ENCODE measurements at regions not wholly inside any gene's neighbourhood (a gene's known extent, or its start where the extent isn't known, plus 50 kb on each side); places are given as distances from the start of the nearest gene placed in this dataset.

- TF ChIP-seq FOXP2 (optimal IDR thresholded peaks at IDR 0.05; ENCODE audit: control extremely low read depth, extremely low read length, insufficient read depth) (no peak), POLR2AphosphoS5 (IDR thresholded peaks at IDR 0.05; ENCODE audit: borderline replicate concordance, low read depth, low read length) (no peak), EZH2 (IDR thresholded peaks at IDR 0.05) (no peak)
- Histone ChIP-seq H3K9ac (ENCODE audit: insufficient read length) (no peak overlapping the region), H3K27ac (no peak overlapping the region), H3K9me3 (ENCODE audit: low read depth, low read length) (no peaks in the 10 kb centered on the region), H3K36me3 (ENCODE audit: insufficient read depth, low read length) (no peaks in the 10 kb centered on the region), H3K4me3 (no peak overlapping the region)
- no peak for DNase-seq (ENCODE audit: low read depth, low spot score)
These were observed 505.7 kb upstream of the KLHL29 start for GRCh38 chr2:22879009-22879863.

DNA sequence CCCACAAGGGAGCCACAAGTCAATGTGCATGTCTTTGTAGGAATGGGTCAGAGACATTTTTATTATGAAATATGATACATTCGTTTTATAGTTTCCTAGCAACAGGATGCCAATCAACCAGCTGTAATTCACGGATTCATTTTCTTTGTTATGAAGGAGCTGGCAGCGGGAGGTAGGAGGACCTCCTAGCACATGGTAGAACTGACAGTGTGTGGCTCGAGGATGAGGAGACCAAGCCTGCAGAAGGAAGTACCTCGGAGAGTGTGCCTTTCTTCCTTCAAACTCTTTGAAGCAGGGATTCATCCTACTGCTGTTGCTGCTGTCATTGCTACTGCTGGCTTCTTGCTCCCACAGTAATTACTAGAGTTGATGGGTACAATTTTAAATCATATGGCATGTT is 504.8 kb upstream of the KLHL29 start:
- no peak for DNase-seq (ENCODE audit: low read depth, low spot score)
- Histone ChIP-seq H3K27ac (no peak overlapping the region), H3K4me3 (no peak overlapping the region), H3K9me3 (ENCODE audit: low read depth, low read length) (no peaks in the 10 kb centered on the region), H3K36me3 (ENCODE audit: insufficient read depth, low read length) (no peaks in the 10 kb centered on the region), H3K9ac (ENCODE audit: insufficient read length) (no peak overlapping the region)
- TF ChIP-seq POLR2AphosphoS5 (IDR thresholded peaks at IDR 0.05; ENCODE audit: borderline replicate concordance, low read depth, low read length) (no peak), FOXP2 (optimal IDR thresholded peaks at IDR 0.05; ENCODE audit: control extremely low read depth, extremely low read length, insufficient read depth) (no peak), EZH2 (IDR thresholded peaks at IDR 0.05) (no peak)

GRCh38 chr2:22882011-22882410 is 503.0 kb upstream of the KLHL29 start:
- no peak for DNase-seq (ENCODE audit: low read depth, low spot score)
- TF ChIP-seq POLR2AphosphoS5 (IDR thresholded peaks at IDR 0.05; ENCODE audit: borderline replicate concordance, low read depth, low read length) (no peak), FOXP2 (optimal IDR thresholded peaks at IDR 0.05; ENCODE audit: control extremely low read depth, extremely low read length, insufficient read depth) (no peak), EZH2 (IDR thresholded peaks at IDR 0.05) (no peak)
- H3K36me3 ChIP-seq (ENCODE audit: insufficient read depth, low read length) = no peaks in the 10 kb centered on the region
- H3K9ac ChIP-seq (ENCODE audit: insufficient read length) = no peak overlapping the region
- H3K4me3 ChIP-seq = no peak overlapping the region
- H3K27ac ChIP-seq = no peak overlapping the region
- H3K9me3 ChIP-seq (ENCODE audit: low read depth, low read length) = no peaks in the 10 kb centered on the region

- no peaks in the 10 kb centered on the region for H3K36me3 ChIP-seq (ENCODE audit: insufficient read depth, low read length)
- H3K9ac ChIP-seq (ENCODE audit: insufficient read length) = no peak overlapping the region
- no peaks in the 10 kb centered on the region for H3K9me3 ChIP-seq (ENCODE audit: low read depth, low read length)
- no peak for TF ChIP-seq POLR2AphosphoS5 (IDR thresholded peaks at IDR 0.05; ENCODE audit: borderline replicate concordance, low read depth, low read length)
- no peak for TF ChIP-seq EZH2 (IDR thresholded peaks at IDR 0.05)
- no peak for TF ChIP-seq FOXP2 (optimal IDR thresholded peaks at IDR 0.05; ENCODE audit: control extremely low read depth, extremely low read length, insufficient read depth)
- DNase-seq (ENCODE audit: low read depth, low spot score) = no peak
- H3K27ac ChIP-seq = no peak overlapping the region
- H3K4me3 ChIP-seq = no peak overlapping the region
These were observed 502.3 kb upstream of the KLHL29 start for GRCh38 chr2:22882643-22883042.

DNA sequence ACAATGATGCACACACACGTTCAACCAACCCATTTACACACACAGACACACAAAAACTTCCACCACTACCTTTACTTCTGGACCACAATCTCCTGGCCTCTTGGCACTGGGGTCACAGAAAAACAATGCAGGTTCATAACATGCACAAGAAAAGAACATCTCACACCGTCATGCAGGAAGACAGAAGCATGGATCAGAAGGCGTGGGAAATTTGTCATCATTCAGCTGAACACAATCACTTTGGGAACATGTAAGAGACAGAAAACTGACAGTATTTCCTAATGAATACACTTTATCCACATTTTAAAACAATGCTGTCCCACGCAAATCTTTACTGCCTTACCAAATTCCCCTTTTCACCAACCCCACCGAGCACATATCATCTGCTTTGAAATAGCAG is 501.9 kb upstream of the KLHL29 start:
- TF ChIP-seq EZH2 (IDR thresholded peaks at IDR 0.05) (no peak), FOXP2 (optimal IDR thresholded peaks at IDR 0.05; ENCODE audit: control extremely low read depth, extremely low read length, insufficient read depth) (no peak), POLR2AphosphoS5 (IDR thresholded peaks at IDR 0.05; ENCODE audit: borderline replicate concordance, low read depth, low read length) (no peak)

GRCh38 chr2:22885245-22885644 is 499.7 kb upstream of the KLHL29 start:
- TF ChIP-seq POLR2AphosphoS5 (IDR thresholded peaks at IDR 0.05; ENCODE audit: borderline replicate concordance, low read depth, low read length) = no peak
- no peak for TF ChIP-seq EZH2 (IDR thresholded peaks at IDR 0.05)
- no peak for TF ChIP-seq FOXP2 (optimal IDR thresholded peaks at IDR 0.05; ENCODE audit: control extremely low read depth, extremely low read length, insufficient read depth)
- DNase-seq (ENCODE audit: low read depth, low spot score) = no peak
- no peak overlapping the region for H3K27ac ChIP-seq
- no peak overlapping the region for H3K9ac ChIP-seq (ENCODE audit: insufficient read length)
- H3K36me3 ChIP-seq (ENCODE audit: insufficient read depth, low read length) = no peaks in the 10 kb centered on the region
- no peak overlapping the region for H3K4me3 ChIP-seq
- H3K9me3 ChIP-seq (ENCODE audit: low read depth, low read length) = no peaks in the 10 kb centered on the region

More for the DNA sequence above, 501.9 kb upstream of the KLHL29 start:
- no peak overlapping the region for H3K27ac ChIP-seq
- H3K9ac ChIP-seq (ENCODE audit: insufficient read length) = no peak overlapping the region
- no peak for DNase-seq (ENCODE audit: low read depth, low spot score)
- no peaks in the 10 kb centered on the region for H3K36me3 ChIP-seq (ENCODE audit: insufficient read depth, low read length)
- H3K9me3 ChIP-seq (ENCODE audit: low read depth, low read length) = no peaks in the 10 kb centered on the region
- no peak overlapping the region for H3K4me3 ChIP-seq

GRCh38 chr2:22887426-22887825 is 497.6 kb upstream of the KLHL29 start:
- no peak overlapping the region for H3K4me3 ChIP-seq
- TF ChIP-seq POLR2AphosphoS5 (IDR thresholded peaks at IDR 0.05; ENCODE audit: borderline replicate concordance, low read depth, low read length) = no peak
- TF ChIP-seq FOXP2 (optimal IDR thresholded peaks at IDR 0.05; ENCODE audit: control extremely low read depth, extremely low read length, insufficient read depth) = no peak
- no peak for DNase-seq (ENCODE audit: low read depth, low spot score)
- H3K9me3 ChIP-seq (ENCODE audit: low read depth, low read length) = no peaks in the 10 kb centered on the region
- H3K9ac ChIP-seq (ENCODE audit: insufficient read length) = no peak overlapping the region
- no peak overlapping the region for H3K27ac ChIP-seq
- no peaks in the 10 kb centered on the region for H3K36me3 ChIP-seq (ENCODE audit: insufficient read depth, low read length)

DNA sequence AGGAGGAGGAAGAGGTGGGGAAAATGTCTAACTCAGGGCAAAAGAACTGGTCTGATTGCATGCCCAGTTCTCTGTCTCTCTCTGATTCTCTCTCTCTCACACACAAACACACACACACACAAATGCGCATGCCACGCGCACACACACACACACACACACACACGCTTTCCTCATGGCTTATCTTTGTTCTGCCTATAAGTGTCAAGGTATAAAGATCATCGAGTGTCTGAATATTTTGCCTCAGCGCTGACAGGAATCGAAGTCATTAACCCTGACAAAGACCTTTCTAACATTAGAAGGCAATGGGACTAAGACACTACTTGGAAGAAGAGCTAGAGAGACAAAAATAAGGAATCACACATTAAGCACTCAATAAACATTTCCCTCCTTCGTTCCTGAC is 497.1 kb upstream of the KLHL29 start:
- no peak for TF ChIP-seq EZH2 (IDR thresholded peaks at IDR 0.05)
- TF ChIP-seq POLR2AphosphoS5 (IDR thresholded peaks at IDR 0.05; ENCODE audit: borderline replicate concordance, low read depth, low read length) = no peak
- no peak for TF ChIP-seq FOXP2 (optimal IDR thresholded peaks at IDR 0.05; ENCODE audit: control extremely low read depth, extremely low read length, insufficient read depth)
- Histone ChIP-seq H3K36me3 (ENCODE audit: insufficient read depth, low read length) (no peaks in the 10 kb centered on the region), H3K9me3 (ENCODE audit: low read depth, low read length) (no peaks in the 10 kb centered on the region), H3K9ac (ENCODE audit: insufficient read length) (no peak overlapping the region), H3K4me3 (no peak overlapping the region), H3K27ac (no peak overlapping the region)
- DNase-seq (ENCODE audit: low read depth, low spot score) = no peak

All from SK-N-MC (cell line).